HEK293 (cell line): ENCODE measurements at regions not wholly inside any gene's neighbourhood (a gene's known extent, or its start where the extent isn't known, plus 50 kb on each side); places are given as distances from the start of the nearest gene placed in this dataset.

Experiments
- CTCF ChIA-PET: fragments of 350-600 bp; formaldehyde crosslinking; extraction: SDS; loops from one replicate; lab custom pipeline; 2021; ENCODE audit warnings: antibody characterized with exemption; lab: Yijun Ruan, JAX
- POLR2A ChIA-PET: fragments of 300-600 bp; formaldehyde crosslinking; extraction: SDS; loops from one replicate; lab custom pipeline; 2020; ENCODE audit warnings: antibody characterized with exemption, inconsistent platforms; lab: Yijun Ruan, JAX
- H3K27ac ChIP-seq: fragments of 200-500 bp; sonication (Bioruptor generic); 2 replicates; pipeline ENCODE4 v1.5.1; 2014; ENCODE audit warnings: low read depth, low read length, control low read depth, inconsistent platforms; ENCODE audit errors: extremely low read depth
- H3K36me3 ChIP-seq, 2 experiments: fragments of 200-500 bp in 1 of 2; sonication (Bioruptor generic) in 1 of 2; 1 replicate in 1 of 2; 2 replicates in 1 of 2; pipeline ENCODE4 v1.5.1; 2014 to 2017; ENCODE audit warnings: inconsistent platforms in 2 of 2, low read length in 2 of 2; ENCODE audit not compliant: control insufficient read depth in 2 of 2, insufficient read depth in 1 of 2
- H3K4me1 ChIP-seq: fragments of 200-500 bp; sonication (Bioruptor generic); 2 replicates; pipeline ENCODE4 v1.5.1; 2014; ENCODE audit warnings: mild to moderate bottlenecking, low read length, inconsistent platforms; ENCODE audit not compliant: control insufficient read depth, insufficient read depth
- H3K4me3 ChIP-seq: 2 replicates; pipeline ENCODE4 v1.5.1; 2011; ENCODE audit warnings: low read depth, mild to moderate bottlenecking, control low read depth, low read length, moderate library complexity
- H3K9me3 ChIP-seq: fragments of 200-500 bp; sonication (Bioruptor generic); 2 replicates; pipeline ENCODE4 v1.5.1; 2014; ENCODE audit warnings: low read depth, low read length, inconsistent platforms; ENCODE audit not compliant: control insufficient read depth, insufficient read depth
- BCL11B ChIP-seq: fragments of 450-650 bp; formaldehyde crosslinking; IDR thresholded peaks from 2 replicates; pipeline ENCODE4 v1.5.1; 2016; ENCODE audit warnings: low read depth, missing biosample characterization, missing genetic modification characterization
- GLIS2 ChIP-seq: fragments of 450-650 bp; formaldehyde crosslinking; IDR thresholded peaks from 2 replicates; pipeline ENCODE4 v1.5.1; 2016; ENCODE audit warnings: missing biosample characterization, missing genetic modification characterization
- HOXA7 ChIP-seq: sonication (generic); formaldehyde crosslinking; IDR thresholded peaks from 2 replicates; pipeline ENCODE4 v1.8.1; 2022; ENCODE audit warnings: missing genetic modification reagents, borderline replicate concordance
- KLF1 ChIP-seq: fragments of 450-650 bp; formaldehyde crosslinking; IDR thresholded peaks from 2 replicates; pipeline ENCODE4 v1.5.1; 2016; ENCODE audit warnings: missing biosample characterization, missing genetic modification characterization
- KLF16 ChIP-seq: fragments of 450-650 bp; formaldehyde crosslinking; IDR thresholded peaks from 2 replicates; pipeline ENCODE4 v1.5.1; 2017; ENCODE audit warnings: missing biosample characterization, missing genetic modification characterization
- OVOL3 ChIP-seq: fragments of 450-650 bp; formaldehyde crosslinking; IDR thresholded peaks from 2 replicates; pipeline ENCODE4 v1.5.1; 2016; ENCODE audit warnings: missing biosample characterization, missing genetic modification characterization
- PATZ1 ChIP-seq: fragments of 450-650 bp; formaldehyde crosslinking; IDR thresholded peaks from 2 replicates; pipeline ENCODE4 v1.5.1; 2016; ENCODE audit warnings: missing biosample characterization, missing genetic modification characterization
- SCRT1 ChIP-seq: fragments of 450-650 bp; formaldehyde crosslinking; IDR thresholded peaks from 2 replicates; pipeline ENCODE4 v1.5.1; 2016; ENCODE audit warnings: missing biosample characterization, missing genetic modification characterization, borderline replicate concordance
- ZEB2 ChIP-seq: fragments of 450-650 bp; formaldehyde crosslinking; IDR thresholded peaks from 2 replicates; pipeline ENCODE4 v1.5.1; 2016; ENCODE audit warnings: missing biosample characterization, missing genetic modification characterization
- ZFHX2 ChIP-seq: fragments of 450-650 bp; formaldehyde crosslinking; conservative IDR thresholded peaks from 2 replicates; pipeline ENCODE4 v1.5.1; 2016; ENCODE audit warnings: missing biosample characterization, missing genetic modification characterization
- ZFP41 ChIP-seq: fragments of 450-650 bp; formaldehyde crosslinking; IDR thresholded peaks from 2 replicates; pipeline ENCODE4 v1.5.1; 2016; ENCODE audit warnings: missing biosample characterization, missing genetic modification characterization, borderline replicate concordance
- ZNF146 ChIP-seq: fragments of 450-650 bp; formaldehyde crosslinking; IDR thresholded peaks from 2 replicates; pipeline ENCODE4 v1.5.1; 2016; ENCODE audit warnings: missing biosample characterization, missing genetic modification characterization
- ZNF18 ChIP-seq: fragments of 450-650 bp; formaldehyde crosslinking; IDR thresholded peaks from 2 replicates; pipeline ENCODE4 v1.5.1; 2016; ENCODE audit warnings: missing biosample characterization, missing genetic modification characterization
- ZNF184 ChIP-seq: fragments of 450-650 bp; IDR thresholded peaks from 2 replicates; pipeline ENCODE4 v1.5.1; 2018; ENCODE audit warnings: missing biosample characterization, mild to moderate bottlenecking, missing genetic modification characterization
- ZNF214 ChIP-seq: fragments of 450-650 bp; formaldehyde crosslinking; IDR thresholded peaks from 2 replicates; pipeline ENCODE4 v1.5.1; 2017; ENCODE audit warnings: missing biosample characterization, mild to moderate bottlenecking, missing genetic modification characterization, borderline replicate concordance
- ZNF221 ChIP-seq: fragments of 450-650 bp; formaldehyde crosslinking; IDR thresholded peaks from 2 replicates; pipeline ENCODE4 v1.5.1; 2017; ENCODE audit warnings: missing biosample characterization, missing genetic modification characterization, borderline replicate concordance
- ZNF362 ChIP-seq: fragments of 450-650 bp; formaldehyde crosslinking; IDR thresholded peaks from 2 replicates; pipeline ENCODE4 v1.5.1; 2016; ENCODE audit warnings: missing biosample characterization, missing genetic modification characterization
- ZNF518A ChIP-seq: fragments of 450-650 bp; formaldehyde crosslinking; conservative IDR thresholded peaks from 2 replicates; pipeline ENCODE4 v1.5.1; 2016; ENCODE audit warnings: low read depth, missing biosample characterization, missing genetic modification characterization
- ZNF623 ChIP-seq: fragments of 450-650 bp; formaldehyde crosslinking; IDR thresholded peaks from 2 replicates; pipeline ENCODE4 v1.5.1; 2016; ENCODE audit warnings: missing biosample characterization, missing genetic modification characterization
- ZNF624 ChIP-seq: fragments of 450-650 bp; formaldehyde crosslinking; IDR thresholded peaks from 2 replicates; pipeline ENCODE4 v1.5.1; 2017; ENCODE audit warnings: missing biosample characterization, missing genetic modification characterization
- ZNF660 ChIP-seq: fragments of 450-650 bp; IDR thresholded peaks from 2 replicates; pipeline ENCODE4 v1.5.1; 2018; ENCODE audit warnings: missing biosample characterization, mild to moderate bottlenecking, missing genetic modification characterization

DNA sequence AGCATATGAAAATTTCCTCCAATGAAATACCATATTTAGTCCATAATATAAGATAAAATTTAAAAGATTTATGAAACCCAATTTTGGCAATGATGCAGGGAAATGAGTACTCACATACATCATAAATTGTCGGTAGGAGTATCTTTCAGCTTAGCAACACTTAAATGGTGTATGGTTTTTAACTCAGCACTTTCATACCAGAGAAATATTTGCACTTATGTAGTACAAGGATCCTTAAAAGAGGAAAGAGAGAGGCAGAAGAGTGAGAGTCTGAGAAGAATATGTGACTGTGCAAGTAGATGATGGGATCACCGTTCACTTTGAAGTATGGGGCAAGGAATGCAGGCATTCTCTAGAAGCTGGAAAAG is 379.3 kb upstream of the DCN start:
- CTCF ChIA-PET = interaction anchor here (0.6 kb wide), 1 partner anchor 248 kb away, joined by 3 read pairs; no protein-coding TSS in a partner anchor
- no peak for TF ChIP-seq ZNF362 (tag by site-specific recombination)
- no peak for TF ChIP-seq GLIS2
- no peak for TF ChIP-seq HOXA7 (CRISPR knock-in tag)
- TF ChIP-seq KLF16 (tag by site-specific recombination) = no peak
- TF ChIP-seq ZNF214 (tag by site-specific recombination) = no peak
- no peaks in the 10 kb centered on the region for H3K36me3 ChIP-seq
- H3K9me3 ChIP-seq = no peaks in the 10 kb centered on the region
- no peaks in the 10 kb centered on the region for H3K4me1 ChIP-seq
- no peak overlapping the region for H3K4me3 ChIP-seq
- POLR2A ChIA-PET = interaction anchor here (0.6 kb wide), 1 partner anchor 954 kb away, joined by 3 read pairs; no protein-coding TSS in a partner anchor
- H3K27ac ChIP-seq = no peak overlapping the region

- no peaks in the 10 kb centered on the region for H3K36me3 ChIP-seq
- POLR2A ChIA-PET = no interaction called here
- no peak overlapping the region for H3K27ac ChIP-seq
- H3K9me3 ChIP-seq = no peaks in the 10 kb centered on the region
- no peaks in the 10 kb centered on the region for H3K4me1 ChIP-seq
- H3K4me3 ChIP-seq = no peak overlapping the region
- no peak for TF ChIP-seq BCL11B
- TF ChIP-seq ZNF362 (tag by site-specific recombination) = no peak
- TF ChIP-seq ZNF624 (tag by site-specific recombination) = no peak
- TF ChIP-seq ZNF184 (tag by site-specific recombination) = no peak
- TF ChIP-seq KLF1 (tag by site-specific recombination) = no peak
- TF ChIP-seq ZNF221 (tag by site-specific recombination) = no peak
- TF ChIP-seq ZEB2 (tag by site-specific recombination) = no peak
- no peak for TF ChIP-seq ZNF18 (tag by site-specific recombination)
- no peak for TF ChIP-seq ZNF146 (tag by site-specific recombination)
- no peak for TF ChIP-seq ZFP41 (tag by site-specific recombination)
- TF ChIP-seq SCRT1 (tag by site-specific recombination) = no peak
- TF ChIP-seq ZNF623 (tag by site-specific recombination) = no peak
- no peak for TF ChIP-seq ZFHX2 (tag by site-specific recombination)
- no peak for TF ChIP-seq OVOL3 (tag by site-specific recombination)
- no peak for TF ChIP-seq ZNF660 (tag by site-specific recombination)
- CTCF ChIA-PET = interaction anchor here (0.6 kb wide), 1 partner anchor 16 kb away, joined by 3 read pairs; no protein-coding TSS in a partner anchor
These were observed 378.8 kb upstream of the DCN start for GRCh38 chr12:91561301-91561957.

- CTCF ChIA-PET = interaction anchor here (1.2 to 1.8 kb wide), 2 partner anchors 175 to 254 kb away, joined by 3 to 4 read pairs; no protein-coding TSS in a partner anchor
- H3K4me1 ChIP-seq = no peaks in the 10 kb centered on the region
- H3K9me3 ChIP-seq = no peaks in the 10 kb centered on the region
- H3K4me3 ChIP-seq = no peak overlapping the region
- POLR2A ChIA-PET = no interaction called here
- H3K27ac ChIP-seq = no peak overlapping the region
- H3K36me3 ChIP-seq = no peaks in the 10 kb centered on the region
- TF ChIP-seq ZNF518A (no peak), PATZ1 (no peak)
These were observed 374.3 kb upstream of the DCN start for GRCh38 chr12:91556909-91557308.
